COLO668 (cell line): ENCODE measurements at regions not wholly inside any gene's neighbourhood (a gene's known extent, or its start where the extent isn't known, plus 50 kb on each side); places are given as distances from the start of the nearest gene placed in this dataset.

Experiments used
- DNase-seq: peaks from one replicate; lab custom pipeline; 2025; ENCODE audit not compliant: unreplicated experiment; lab: John Stamatoyannopoulos, UW

DNA sequence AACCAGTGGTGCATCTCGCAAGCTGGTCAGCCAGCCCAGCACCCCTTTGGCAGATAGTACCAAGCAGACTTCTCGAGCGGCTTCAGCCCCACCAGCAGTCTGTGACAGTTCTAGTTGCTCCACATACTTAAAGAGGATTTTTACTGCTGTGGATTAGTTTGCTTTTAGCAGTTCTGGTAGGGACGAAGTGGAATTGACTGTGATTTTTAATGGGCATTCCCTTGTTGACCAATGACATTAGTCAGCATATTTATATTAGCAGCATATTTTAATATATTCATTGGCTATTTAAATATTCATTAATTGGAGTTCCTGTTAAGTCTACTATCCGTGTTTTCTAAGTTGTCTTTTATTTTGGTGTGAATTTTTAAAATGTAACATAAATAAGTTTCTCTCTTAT, 500.9 kb upstream of the FAT1 start:
- DNase-seq, result no peak

- DNase-seq, result no peak
Observed at GRCh38 chr4:187227907-187228704, 504.4 kb upstream of the FAT1 start.

DNA sequence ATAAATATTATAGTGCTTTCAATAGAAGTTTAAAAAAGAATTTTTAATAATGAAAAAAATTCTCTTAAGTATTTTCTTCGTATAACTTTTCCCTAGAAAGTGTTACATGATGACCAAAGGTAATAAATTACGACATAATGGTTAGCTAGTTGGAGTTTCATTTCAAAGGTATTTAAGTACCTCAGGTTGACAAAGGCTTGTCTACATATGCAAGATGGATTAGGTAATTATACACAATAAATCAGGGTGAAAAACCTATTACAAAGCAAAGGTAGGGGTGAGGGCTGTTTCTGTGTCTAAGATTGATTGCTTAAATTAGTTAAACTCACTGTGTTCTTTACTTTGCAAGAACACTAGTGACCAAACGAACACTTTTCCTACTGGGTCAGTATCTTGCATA, 508.5 kb upstream of the FAT1 start:
- no peak for DNase-seq

- no peak for DNase-seq
Observed at GRCh38 chr4:187232796-187233195, 509.1 kb upstream of the FAT1 start.

GRCh38 chr4:187235456-187236170, 512.0 kb upstream of the FAT1 start:
- no peak for DNase-seq

DNA sequence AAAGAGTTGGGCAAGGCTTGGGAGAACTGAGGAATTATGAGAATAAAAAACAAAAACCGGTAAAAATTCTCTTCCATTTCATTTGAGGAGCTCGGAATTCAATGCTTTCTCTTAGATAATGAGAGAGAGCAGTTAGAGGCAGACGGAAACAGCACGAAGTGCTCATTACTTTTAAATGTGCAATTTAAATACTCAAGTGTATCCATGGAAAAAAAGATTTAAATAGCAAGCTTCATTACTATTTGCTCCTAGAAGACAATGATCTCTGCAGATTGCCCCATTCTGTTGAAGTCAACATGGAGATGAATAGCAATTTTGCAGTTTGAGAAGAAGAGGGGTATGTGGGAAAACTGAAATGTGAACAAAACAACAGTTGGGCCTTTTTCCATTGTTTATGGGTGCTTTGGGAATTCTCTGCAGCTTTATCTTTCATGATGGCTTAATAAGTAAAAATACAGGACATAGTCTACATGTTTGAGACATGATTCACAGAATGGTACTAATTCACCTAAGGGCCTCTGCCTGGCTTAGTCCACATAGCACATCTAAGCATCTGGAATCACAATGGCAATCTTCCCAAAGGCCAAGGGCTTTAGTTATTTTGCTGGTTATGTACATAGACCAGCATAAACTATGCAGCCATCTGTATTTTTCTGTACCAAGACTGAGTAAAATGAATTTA, 512.7 kb upstream of the FAT1 start:
- DNase-seq, result no peak

DNA sequence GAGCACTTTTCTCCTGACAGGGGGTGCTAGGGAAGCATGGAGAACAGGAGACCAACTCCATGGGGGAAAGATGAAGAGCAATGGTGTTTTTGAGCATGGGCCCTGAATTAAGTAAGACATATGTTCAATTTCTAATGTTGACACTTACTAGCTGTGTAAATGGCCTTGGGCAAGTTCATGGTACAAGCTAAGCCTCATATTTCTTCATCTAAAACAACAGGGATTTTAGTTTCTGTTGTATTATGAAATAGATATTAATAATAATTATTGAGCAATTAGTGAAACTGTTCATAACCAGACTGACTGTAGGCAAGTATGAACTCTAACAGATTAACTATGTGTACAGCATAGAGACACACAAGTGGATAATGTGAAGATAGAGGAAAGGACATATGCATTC, 515.0 kb upstream of the FAT1 start:
- no peak for DNase-seq

DNA sequence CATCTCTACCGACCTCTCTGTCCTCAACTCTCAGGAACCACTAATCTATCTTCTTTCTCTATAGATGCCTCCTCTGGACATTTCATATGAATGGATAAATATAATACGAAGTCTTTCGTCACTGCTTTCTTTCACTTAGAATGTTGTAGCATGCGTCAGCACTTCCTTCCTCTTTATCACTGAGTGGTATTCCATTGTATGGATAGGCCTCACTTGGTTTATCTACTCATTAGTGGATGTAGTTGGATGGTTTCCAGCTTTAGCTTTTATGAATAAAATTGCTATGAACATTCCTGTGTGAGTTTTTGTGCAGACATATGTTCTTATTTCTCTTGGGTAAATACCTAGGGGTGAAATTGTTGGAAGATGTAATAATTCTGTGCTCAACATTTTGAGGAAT, 528.2 kb upstream of the FAT1 start:
- no peak for DNase-seq

DNA sequence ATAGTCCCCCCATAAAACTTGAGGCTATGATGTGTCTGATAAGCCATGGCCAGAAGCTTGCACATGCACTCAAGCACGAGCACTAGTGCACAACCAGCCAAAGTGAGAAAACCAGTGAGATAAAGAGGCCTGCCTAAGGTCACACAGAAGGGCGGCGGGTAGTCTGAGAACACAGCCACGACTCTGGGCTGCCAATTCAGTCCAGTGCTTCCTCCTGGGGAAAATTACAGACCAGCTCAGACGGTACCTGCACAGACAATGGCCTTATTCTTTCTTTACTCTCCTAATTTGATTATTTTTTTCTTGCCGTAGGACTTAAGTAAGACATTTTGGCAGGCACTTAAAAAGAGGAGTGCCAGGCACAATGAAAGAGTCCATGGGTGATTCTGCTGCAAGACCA, 533.2 kb upstream of the FAT1 start:
- DNase-seq, result no peak

GRCh38 chr4:187258651-187259401, 535.2 kb upstream of the FAT1 start:
- no peak for DNase-seq

- DNase-seq, result no peak
Observed at GRCh38 chr4:187268940-187269339, 545.3 kb upstream of the FAT1 start.

DNA sequence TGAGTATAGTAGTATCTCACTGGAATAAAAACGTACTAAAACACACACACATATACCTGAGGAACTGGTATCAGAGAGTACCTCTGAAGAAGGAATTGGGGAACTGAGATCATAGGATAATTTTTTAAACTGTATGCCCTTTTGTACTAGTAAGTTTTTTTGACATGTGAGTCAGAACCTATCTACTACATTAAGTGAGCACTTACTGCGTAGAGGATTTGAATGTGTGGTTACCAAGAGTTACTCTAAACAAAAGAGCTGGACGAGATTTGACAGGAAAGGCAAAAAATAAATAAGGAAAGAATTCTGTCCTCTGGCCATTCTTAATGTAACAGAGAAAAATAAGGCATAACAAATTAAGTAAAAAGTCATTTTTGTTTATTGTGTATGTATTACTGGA, 546.5 kb upstream of the FAT1 start:
- no peak for DNase-seq

- DNase-seq, result no peak
Observed at GRCh38 chr4:187271848-187272247, 548.2 kb upstream of the FAT1 start.

DNA sequence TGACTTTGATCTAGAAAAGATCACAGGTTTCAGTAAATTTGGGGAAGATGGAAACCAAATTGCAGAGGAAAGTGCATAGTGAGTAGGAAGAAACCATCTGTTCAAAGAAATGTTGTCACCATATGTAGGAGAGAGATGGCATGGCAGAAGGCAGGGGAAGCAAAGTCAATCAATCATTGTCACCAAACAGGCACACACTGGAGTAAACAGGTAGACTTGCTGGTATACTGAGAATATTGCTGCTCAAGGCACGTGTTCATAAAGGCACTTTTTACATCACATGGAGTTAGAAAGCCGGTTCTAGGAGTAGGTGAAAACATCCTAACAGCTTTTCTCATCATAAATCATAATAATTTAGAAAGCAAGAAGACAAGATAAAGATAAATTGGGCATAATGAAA, 550.5 kb upstream of the FAT1 start:
- no peak for DNase-seq

GRCh38 chr4:187276736-187277408, 553.2 kb upstream of the FAT1 start:
- no peak for DNase-seq

DNA sequence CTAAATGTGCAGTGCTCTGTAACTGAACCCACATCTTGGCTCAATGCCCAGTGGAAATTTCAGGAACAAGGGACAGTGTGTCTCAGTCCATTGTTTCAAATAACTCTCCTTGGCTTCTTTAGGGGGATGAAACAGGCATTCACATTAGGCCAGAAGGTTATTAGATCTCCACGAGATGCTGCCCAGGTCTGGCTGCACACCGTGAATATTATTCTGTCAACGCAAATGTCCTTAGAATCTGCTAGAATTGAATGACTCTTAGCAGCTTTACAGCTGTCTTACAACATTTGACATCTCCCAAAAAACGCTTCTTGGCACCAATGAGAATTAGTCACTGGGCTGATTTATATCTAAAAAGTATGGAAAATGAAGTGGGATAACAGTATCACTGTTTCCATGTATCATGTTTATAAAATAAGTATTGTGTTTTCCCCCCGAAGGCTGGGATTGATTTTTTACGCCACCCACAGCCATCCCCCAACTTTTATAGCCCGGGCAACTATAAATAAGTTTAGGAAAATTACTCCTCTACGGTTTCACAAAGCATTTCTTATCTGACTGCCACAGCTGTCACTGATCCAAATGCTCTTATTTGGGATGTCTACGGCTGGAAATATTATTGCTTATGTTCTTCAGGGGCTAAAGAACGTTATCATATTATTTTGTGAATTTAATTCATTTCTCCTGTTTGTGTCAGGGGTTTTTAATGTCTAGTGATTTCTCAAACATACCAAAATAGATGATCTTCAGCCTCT, 559.7 kb upstream of the FAT1 start:
- no peak for DNase-seq

DNA sequence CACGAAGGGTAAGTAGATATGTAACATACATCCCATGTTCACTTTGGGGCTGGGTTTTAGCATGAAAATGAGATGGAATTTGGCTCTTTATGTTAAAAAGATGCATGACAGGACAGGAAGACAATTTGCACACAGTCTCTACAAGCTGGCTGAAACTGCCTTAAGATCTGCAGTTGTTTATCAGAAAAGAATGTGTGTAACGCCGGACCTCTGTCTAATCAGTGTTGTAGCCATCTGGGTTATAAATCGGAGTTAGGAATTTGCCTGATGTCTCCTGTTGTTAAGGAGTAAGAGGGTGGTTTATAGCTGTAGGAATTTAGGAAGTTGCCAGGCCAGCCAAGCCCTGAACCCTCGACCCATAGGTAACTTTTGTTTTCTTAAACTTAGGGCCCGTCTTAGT, 562.9 kb upstream of the FAT1 start:
- DNase-seq, result no peak

DNA sequence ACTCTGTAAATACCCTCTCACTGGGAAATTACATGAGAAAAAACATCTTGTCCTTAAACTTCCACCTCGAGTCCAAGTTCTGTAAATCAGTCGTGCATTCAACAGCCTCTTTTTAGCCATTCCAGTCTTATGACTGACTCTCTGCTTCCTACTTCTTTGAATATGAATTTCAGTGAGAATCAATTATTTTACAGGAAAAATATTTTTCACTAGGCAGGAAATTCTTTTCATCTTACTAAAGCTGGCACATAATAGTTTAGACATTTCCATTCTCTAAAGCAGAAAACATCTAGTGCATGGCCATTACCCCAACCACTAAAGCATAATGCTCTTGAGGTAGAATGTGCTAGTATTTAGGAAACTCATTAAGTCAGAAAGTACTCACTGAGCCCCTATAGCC, 565.7 kb upstream of the FAT1 start:
- no peak for DNase-seq

- no peak for DNase-seq
Observed at GRCh38 chr4:187294861-187295260, 571.2 kb upstream of the FAT1 start.

GRCh38 chr4:187301923-187302322, 578.3 kb upstream of the FAT1 start:
- DNase-seq, result no peak
